ENCODE measurements at regions not wholly inside any gene's neighbourhood (a gene's known extent, or its start where the extent isn't known, plus 50 kb on each side); places are given as distances from the start of the nearest gene placed in this dataset.

DNA sequence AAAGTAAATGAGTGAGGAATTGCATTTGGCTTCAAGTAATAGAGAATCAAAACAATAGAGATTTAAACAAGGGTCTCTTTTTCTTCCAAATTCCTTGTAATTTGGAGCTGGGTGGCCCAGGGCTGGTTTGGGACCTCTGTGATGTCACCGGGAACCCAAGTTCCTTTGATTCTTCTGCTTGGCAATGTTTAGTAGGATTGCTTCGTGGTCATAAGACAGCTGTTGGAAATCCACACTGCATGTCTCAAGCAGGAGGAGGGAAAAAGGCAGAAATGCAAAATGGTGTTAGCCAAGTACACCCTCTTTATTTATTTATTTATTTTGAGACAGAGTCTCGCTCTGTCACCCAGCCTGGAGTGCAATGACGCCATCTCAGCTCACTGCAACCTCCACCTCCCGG lies 72.6 kb upstream of the IL12B start:
- TF ChIP-seq POLR2A (IDR thresholded peaks at IDR 0.05; ENCODE audit: low read length) (no peak), GATA1 (IDR thresholded peaks at IDR 0.05; ENCODE audit: low read depth, low read length) (no peak)
